GM12878 (cell line): ENCODE measurements at regions not wholly inside any gene's neighbourhood (a gene's known extent, or its start where the extent isn't known, plus 50 kb on each side); places are given as distances from the start of the nearest gene placed in this dataset.

ENCODE experiments used
- ATAC-seq: fragments of 200-7000 bp; cut with Tn5 transposase; 3 replicates; pipeline ENCODE4 v1.9.1; 2020; ENCODE audit warnings: mild to moderate bottlenecking, moderate library complexity
- BruUV-seq: library from RNA; stranded (reverse); fragments of 400-500 nt; replicated peaks from 2 replicates; lab custom pipeline; 2021; lab: Mats Ljungman, UMichigan
- CTCF ChIA-PET: fragments of 300-600 bp; sonication (Branson Sonifier 250); formaldehyde crosslinking; extraction: SDS; loops from one replicate; lab custom pipeline; 2021; ENCODE audit warnings: inconsistent platforms; lab: Yijun Ruan, JAX
- POLR2A ChIA-PET: fragments of 350-600 bp; formaldehyde crosslinking; extraction: SDS; loops from one replicate; lab custom pipeline; 2021; ENCODE audit warnings: inconsistent platforms; lab: Charles Lee
- RAD21 ChIA-PET: fragments of 300-600 bp; sonication (Branson Sonifier 250); formaldehyde crosslinking; loops from one replicate; lab custom pipeline; 2023; ENCODE audit warnings: antibody characterized with exemption; ENCODE audit not compliant: unreplicated experiment; lab: Charles Lee
- SMC1A ChIA-PET: fragments of 300-600 bp; sonication (Branson Sonifier 250); formaldehyde crosslinking; loops from one replicate; lab custom pipeline; 2023; ENCODE audit not compliant: unreplicated experiment, uncharacterized antibody; lab: Charles Lee
- DNase-seq: peaks from one replicate; pipeline ENCODE4 v3.0.0-alpha.2; 2011; ENCODE audit warnings: low read depth, low spot score
- FAIRE-seq: peaks from 3 replicates; lab custom pipeline; 2011; peaks lifted over from hg19 to GRCh38; lab: Jason Lieb, UNC
- H2AFZ ChIP-seq: 2 replicates; pipeline ENCODE4 v1.6.0; 2011; ENCODE audit warnings: low read depth, low read length, control low read depth; ENCODE audit not compliant: control insufficient read depth
- H3K27ac ChIP-seq: 2 replicates; pipeline ENCODE4 v1.5.1; 2011; ENCODE audit warnings: control low read depth; ENCODE audit not compliant: control insufficient read depth, insufficient read depth
- H3K27me3 ChIP-seq, 2 experiments: replicated peaks in 1 of 2; 2 replicates each; pipeline versions ENCODE4 v1.6.0 to v1.6.1; 2011; ENCODE audit warnings: low read length in 1 of 2; ENCODE audit not compliant: control insufficient read depth in 2 of 2, insufficient read depth in 2 of 2
- H3K36me3 ChIP-seq, 2 experiments: 2 replicates each; pipeline ENCODE4 v1.5.1; 2011; ENCODE audit warnings: low read length in 1 of 2; ENCODE audit not compliant: control insufficient read depth in 2 of 2, insufficient read depth in 2 of 2
- H3K4me1 ChIP-seq: 2 replicates; pipeline ENCODE4 v1.6.1; 2011; ENCODE audit warnings: mild to moderate bottlenecking, low read length, moderate library complexity, mixed read lengths; ENCODE audit not compliant: control insufficient read depth, insufficient read depth
- H3K4me2 ChIP-seq: 2 replicates; pipeline ENCODE4 v1.6.0; 2011; ENCODE audit warnings: control low read depth; ENCODE audit not compliant: control insufficient read depth, insufficient read depth
- H3K4me3 ChIP-seq: fragments of 200-600 bp; sonication (generic); 2 replicates; pipeline ENCODE4 v1.5.1; 2016
- H3K79me2 ChIP-seq: 2 replicates; pipeline ENCODE4 v1.6.0; 2011; ENCODE audit warnings: low read length; ENCODE audit not compliant: control insufficient read depth, insufficient read depth
- H3K9ac ChIP-seq: 2 replicates; pipeline ENCODE4 v1.8.0; 2011; ENCODE audit warnings: low read length, control low read depth, mixed read lengths; ENCODE audit not compliant: control insufficient read depth, insufficient read depth
- H3K9me3 ChIP-seq: replicated peaks from 3 replicates; pipeline ENCODE4 v1.5.1; 2011; ENCODE audit warnings: mild to moderate bottlenecking, low read length; ENCODE audit not compliant: control insufficient read depth, insufficient read depth
- H4K20me1 ChIP-seq: 2 replicates; pipeline ENCODE4 v1.6.0; 2011; ENCODE audit not compliant: control insufficient read depth, insufficient read depth
- BCL3 ChIP-seq: IDR thresholded peaks from 2 replicates; pipeline ENCODE4 v1.6.1; 2011; ENCODE audit warnings: borderline replicate concordance, low read depth, mild to moderate bottlenecking, moderate library complexity, low read length; ENCODE audit not compliant: insufficient read depth, poor library complexity, severe bottlenecking
- BMI1 ChIP-seq: fragments of 450-650 bp; IDR thresholded peaks from 2 replicates; pipeline ENCODE4 v1.6.1; 2016; ENCODE audit warnings: mild to moderate bottlenecking, moderate library complexity, borderline replicate concordance
- BRCA1 ChIP-seq: IDR thresholded peaks from 2 replicates; pipeline ENCODE4 v1.6.1; 2011; ENCODE audit warnings: low read depth, low read length, improper control_type of control experiment
- CHD1 ChIP-seq: IDR thresholded peaks from 2 replicates; pipeline ENCODE4 v1.6.1; 2012; ENCODE audit warnings: low read depth, low read length, improper control_type of control experiment
- EP300 ChIP-seq, 2 experiments: fragments of 150-350 bp in 1 of 2; IDR thresholded peaks; 2 replicates each; pipeline ENCODE4 v1.6.1; 2011 to 2012; ENCODE audit warnings: low read depth in 2 of 2, low read length in 2 of 2, borderline replicate concordance in 1 of 2, improper control_type of control experiment in 1 of 2, inconsistent platforms in 1 of 2; ENCODE audit not compliant: control insufficient read depth in 1 of 2
- IRF4 ChIP-seq: IDR thresholded peaks from 2 replicates; pipeline ENCODE4 v1.6.1; 2011; ENCODE audit warnings: low read depth, low read length
- MEF2B ChIP-seq: fragments of 450-650 bp; IDR thresholded peaks from 2 replicates; pipeline ENCODE4 v1.6.1; 2018; ENCODE audit warnings: mild to moderate bottlenecking, moderate library complexity; ENCODE audit not compliant: partially characterized antibody, poor library complexity, severe bottlenecking
- MTA2 ChIP-seq: fragments of 450-650 bp; IDR thresholded peaks from 2 replicates; pipeline ENCODE4 v1.6.1; 2016; ENCODE audit warnings: low read depth, mild to moderate bottlenecking, moderate library complexity
- NFYB ChIP-seq: IDR thresholded peaks from 2 replicates; pipeline ENCODE4 v1.6.1; 2011; ENCODE audit warnings: low read depth, mild to moderate bottlenecking, low read length, improper control_type of control experiment, moderate library complexity; ENCODE audit not compliant: insufficient read depth
- NR2C1 ChIP-seq: fragments of 450-650 bp; IDR thresholded peaks from 2 replicates; pipeline ENCODE4 v1.6.1; 2017; ENCODE audit warnings: antibody characterized with exemption, mild to moderate bottlenecking, moderate library complexity
- PAX5 ChIP-seq: IDR thresholded peaks from 2 replicates; pipeline ENCODE4 v1.6.1; 2011; ENCODE audit warnings: low read depth, low read length, borderline replicate concordance
- PML ChIP-seq: IDR thresholded peaks from 2 replicates; pipeline ENCODE4 v1.6.1; 2012; ENCODE audit warnings: low read length, inconsistent platforms
- SP1 ChIP-seq: IDR thresholded peaks from one replicate; pipeline ENCODE4 v1.6.1; 2011; ENCODE audit warnings: low read depth, low read length
- SPI1 ChIP-seq: IDR thresholded peaks from 2 replicates; pipeline ENCODE4 v1.6.1; 2011; ENCODE audit warnings: low read depth, mild to moderate bottlenecking, low read length, moderate library complexity, borderline replicate concordance; ENCODE audit not compliant: insufficient read depth
- SREBF2 ChIP-seq: IDR thresholded peaks from 2 replicates; pipeline ENCODE4 v1.6.1; 2012; ENCODE audit warnings: mild to moderate bottlenecking, low read length
- SUZ12 ChIP-seq: fragments of 200-600 bp; sonication (generic); IDR thresholded peaks from one replicate; pipeline ENCODE4 v1.6.1; 2018; ENCODE audit warnings: antibody characterized with exemption, mild to moderate bottlenecking; ENCODE audit not compliant: unreplicated experiment
- ZBTB40 ChIP-seq: fragments of 450-650 bp; IDR thresholded peaks from 2 replicates; pipeline ENCODE4 v1.6.1; 2016; ENCODE audit warnings: mild to moderate bottlenecking, moderate library complexity, borderline replicate concordance
- ZSCAN29 ChIP-seq: fragments of 450-650 bp; IDR thresholded peaks from 2 replicates; pipeline ENCODE4 v1.6.1; 2017; ENCODE audit warnings: mild to moderate bottlenecking, moderate library complexity
- WGBS: methylation state at CpG from one replicate; pipeline ENCODE4 v1.1.6; 2016; ENCODE audit warnings: low lambda C conversion rate; ENCODE audit not compliant: insufficient replicate concordance, insufficient coverage; ENCODE audit errors: missing lambda C conversion rate; 5-methylcytosine and 5-hydroxymethylcytosine counted together
- in situ Hi-C: fragments of 300-500 bp; cut with MboI; formaldehyde crosslinking; loops from 9 replicates; pipeline ENCODE4 v1.14.3; 2018; ENCODE audit warnings: mixed read lengths
- intact Hi-C: fragments of 100-400 bp; cut with micrococcal nuclease; formaldehyde crosslinking; loops from one replicate; pipeline ENCODE4 v1.14.2; 2022; ENCODE audit not compliant: unreplicated experiment

- TF ChIP-seq ZBTB40 (no peak), SUZ12 (no peak), BMI1 (no peak), SP1 (no peak), IRF4 (no peak)
Measured at GRCh38 chr12:87039536-87039935, 783.3 kb upstream of the MGAT4C start (continued).

GRCh38 chr12:87038098-87038497 is 781.9 kb upstream of the MGAT4C start:
- ChIA-PET POLR2A (no interaction called here), RAD21 (no interaction called here), SMC1A (interaction anchor here (1.5 kb wide), 1 partner anchor 12 kb away, joined by 3 read pairs; no protein-coding TSS in a partner anchor), CTCF (no interaction called here)
- Histone ChIP-seq H3K27ac (no peak overlapping the region), H4K20me1 (no peaks in the 10 kb centered on the region), H3K4me1 (no peaks in the 10 kb centered on the region), H3K36me3 (no peaks in the 10 kb centered on the region), H3K4me2 (no peak overlapping the region), H3K9me3 (no peaks in the 10 kb centered on the region), H2AFZ (no peak overlapping the region), H3K27me3 (no peaks in the 10 kb centered on the region), H3K79me2 (no peaks in the 10 kb centered on the region), H3K9ac (no peak overlapping the region), H3K4me3 (no peak overlapping the region)
- DNase-seq = no peak
- no peak for ATAC-seq
- intact Hi-C loops = no loop called here
- BruUV-seq = no TSS peak
- in situ Hi-C loops = no loop called here
- WGBS = 54% methylated on average over 3 of the region's 3 CpGs
- no peak for FAIRE-seq
- TF ChIP-seq PAX5 (no peak), SP1 (no peak), EP300 (IDR thresholded peaks at IDR 0.05; ENCODE audit: borderline replicate concordance in 1 of 2, control insufficient read depth in 1 of 2, low read depth in 2 of 2, low read length in 2 of 2) (no peak), BCL3 (no peak), CHD1 (no peak), SPI1 (no peak), SREBF2 (no peak), ZSCAN29 (no peak), NFYB (no peak), MEF2B (no peak), NR2C1 (no peak), SUZ12 (no peak), BRCA1 (no peak), MTA2 (no peak), PML (no peak)
